ENCODE measurements at regions not wholly inside any gene's neighbourhood (a gene's known extent, or its start where the extent isn't known, plus 50 kb on each side); places are given as distances from the start of the nearest gene placed in this dataset.

GRCh38 chr3:151979906-151980305, 106.5 kb downstream of the SUCNR1 start:
- Histone ChIP-seq H3K9me3 (no peaks in the 10 kb centered on the region), H3K4me3 (no peak overlapping the region), H3K27ac (no peak overlapping the region), H3K27me3 (replicated peaks; ENCODE audit: insufficient read depth) (no peaks in the 10 kb centered on the region), H3K36me3 (no peaks in the 10 kb centered on the region), H3K4me1 (ENCODE audit: control insufficient read depth in 1 of 2, low read depth in 2 of 2) (peaks cover 14 to 17% of the 10 kb centered on the region in 2 donors)
- ATAC-seq (ENCODE audit: insufficient number of reproducible peaks, low FRiP score, low read depth) (no peak), DNase-seq (ENCODE audit: low spot score) (no peak)
- TF ChIP-seq, protein P1, sequence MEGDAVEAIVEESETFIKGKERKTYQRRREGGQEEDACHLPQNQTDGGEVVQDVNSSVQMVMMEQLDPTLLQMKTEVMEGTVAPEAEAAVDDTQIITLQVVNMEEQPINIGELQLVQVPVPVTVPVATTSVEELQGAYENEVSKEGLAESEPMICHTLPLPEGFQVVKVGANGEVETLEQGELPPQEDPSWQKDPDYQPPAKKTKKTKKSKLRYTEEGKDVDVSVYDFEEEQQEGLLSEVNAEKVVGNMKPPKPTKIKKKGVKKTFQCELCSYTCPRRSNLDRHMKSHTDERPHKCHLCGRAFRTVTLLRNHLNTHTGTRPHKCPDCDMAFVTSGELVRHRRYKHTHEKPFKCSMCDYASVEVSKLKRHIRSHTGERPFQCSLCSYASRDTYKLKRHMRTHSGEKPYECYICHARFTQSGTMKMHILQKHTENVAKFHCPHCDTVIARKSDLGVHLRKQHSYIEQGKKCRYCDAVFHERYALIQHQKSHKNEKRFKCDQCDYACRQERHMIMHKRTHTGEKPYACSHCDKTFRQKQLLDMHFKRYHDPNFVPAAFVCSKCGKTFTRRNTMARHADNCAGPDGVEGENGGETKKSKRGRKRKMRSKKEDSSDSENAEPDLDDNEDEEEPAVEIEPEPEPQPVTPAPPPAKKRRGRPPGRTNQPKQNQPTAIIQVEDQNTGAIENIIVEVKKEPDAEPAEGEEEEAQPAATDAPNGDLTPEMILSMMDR (IDR thresholded peaks at IDR 0.05), result no peak

DNA sequence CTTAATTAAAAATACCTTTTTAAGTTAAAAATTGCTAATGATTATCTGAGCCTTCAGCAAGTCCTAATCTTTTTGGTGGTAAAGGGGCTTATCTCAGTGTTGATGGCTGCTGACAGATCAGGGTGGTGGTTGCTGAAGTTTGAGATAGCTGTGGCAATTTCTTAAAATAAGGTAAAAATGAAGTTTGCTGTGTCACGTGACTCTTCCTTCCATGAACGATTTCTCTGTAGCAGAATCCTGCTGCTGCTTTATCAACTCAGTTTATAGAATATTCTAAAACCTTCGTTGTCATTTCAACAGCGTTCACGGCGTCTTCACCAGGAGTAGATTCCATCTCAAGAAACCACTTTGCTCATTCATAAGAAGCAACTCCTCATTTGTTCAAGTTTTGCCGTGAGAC, 110.1 kb downstream of the SUCNR1 start:
- Histone ChIP-seq H3K27me3 (replicated peaks; ENCODE audit: insufficient read depth) (no peaks in the 10 kb centered on the region), H3K9me3 (no peaks in the 10 kb centered on the region)
- no peak for DNase-seq (ENCODE audit: low spot score)

GRCh38 chr3:151985787-151986430, 112.5 kb downstream of the SUCNR1 start:
- Histone ChIP-seq H3K27me3 (replicated peaks; ENCODE audit: insufficient read depth) (no peaks in the 10 kb centered on the region), H3K36me3 (no peaks in the 10 kb centered on the region), H3K27ac (no peak overlapping the region), H3K4me3 (no peak overlapping the region), H3K4me1 (ENCODE audit: control insufficient read depth in 1 of 2, low read depth in 2 of 2) (no peaks in the 10 kb centered on the region), H3K9me3 (no peaks in the 10 kb centered on the region)
- ATAC-seq (ENCODE audit: insufficient number of reproducible peaks, low FRiP score, low read depth), result no peak
- TF ChIP-seq, protein P1 (IDR thresholded peaks at IDR 0.05), result no peak
- no peak for DNase-seq (ENCODE audit: low spot score)

More for the DNA sequence above, 110.1 kb downstream of the SUCNR1 start:
- Histone ChIP-seq H3K36me3 (no peaks in the 10 kb centered on the region), H3K4me1 (ENCODE audit: control insufficient read depth in 1 of 2, low read depth in 2 of 2) (no peaks in the 10 kb centered on the region), H3K27ac (no peak overlapping the region), H3K4me3 (no peak overlapping the region)
- ATAC-seq (ENCODE audit: insufficient number of reproducible peaks, low FRiP score, low read depth), result no peak
- TF ChIP-seq, protein P1 (IDR thresholded peaks at IDR 0.05), result no peak

- H3K27ac ChIP-seq, result no peak overlapping the region
- ATAC-seq (ENCODE audit: insufficient number of reproducible peaks, low FRiP score, low read depth) (no peak), DNase-seq (ENCODE audit: low spot score) (no peak)
- no peaks in the 10 kb centered on the region for H3K27me3 ChIP-seq (replicated peaks; ENCODE audit: insufficient read depth)
- TF ChIP-seq, protein P1 (IDR thresholded peaks at IDR 0.05), result no peak
- H3K36me3 ChIP-seq, result no peaks in the 10 kb centered on the region
- no peaks in the 10 kb centered on the region for H3K9me3 ChIP-seq
- no peak overlapping the region for H3K4me3 ChIP-seq
- no peaks in the 10 kb centered on the region for H3K4me1 ChIP-seq (ENCODE audit: control insufficient read depth in 1 of 2, low read depth in 2 of 2)
Measured at GRCh38 chr3:151987893-151988292, 114.5 kb downstream of the SUCNR1 start.

DNA sequence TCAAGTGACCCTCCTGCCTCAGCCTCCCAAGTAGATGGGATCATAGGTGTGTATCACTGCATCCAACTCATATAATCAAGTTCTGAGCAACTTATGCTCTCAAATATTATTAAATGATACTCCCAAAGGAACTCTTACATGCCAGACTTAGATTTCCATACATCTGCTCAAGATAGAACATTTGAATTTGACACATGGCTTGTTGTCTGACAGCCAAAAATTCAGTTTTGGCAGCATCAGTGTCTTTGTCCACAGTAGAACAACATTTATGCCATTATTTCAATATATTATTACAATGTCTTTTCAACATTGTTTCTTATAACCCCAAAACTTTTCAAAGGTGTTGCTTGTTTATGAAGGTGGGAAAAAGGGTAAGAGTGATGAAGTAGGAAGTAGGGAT, 116.2 kb downstream of the SUCNR1 start:
- Histone ChIP-seq H3K4me1 (ENCODE audit: control insufficient read depth in 1 of 2, low read depth in 2 of 2) (no peaks in the 10 kb centered on the region), H3K27me3 (replicated peaks; ENCODE audit: insufficient read depth) (no peaks in the 10 kb centered on the region), H3K4me3 (no peak overlapping the region), H3K27ac (no peak overlapping the region), H3K9me3 (no peaks in the 10 kb centered on the region), H3K36me3 (no peaks in the 10 kb centered on the region)
- ATAC-seq (ENCODE audit: insufficient number of reproducible peaks, low FRiP score, low read depth), result no peak
- no peak for DNase-seq (ENCODE audit: low spot score)
- TF ChIP-seq, protein P1 (IDR thresholded peaks at IDR 0.05), result no peak
